Stomach (tissue), 8 donors: ENCODE measurements at regions not wholly inside any gene's neighbourhood (a gene's known extent, or its start where the extent isn't known, plus 50 kb on each side); places are given as distances from the start of the nearest gene placed in this dataset.

Source experiments
- DNase-seq, 2 donors: peaks; one replicate each; pipeline versions ENCODE4 v3.0.0 to v3.0.0-alpha.2; 2013 to 2019
- H3K27ac ChIP-seq, 5 donors: fragments of 200-600 bp in 4 of 5; sonication (generic) in 4 of 5; one replicate each; pipeline ENCODE4 v1.5.1; 2013 to 2019; ENCODE audit warnings: mild to moderate bottlenecking in 1 of 5, moderate library complexity in 1 of 5
- H3K27me3 ChIP-seq, 3 donors: fragments of 200-600 bp; sonication (generic); one replicate each; pipeline ENCODE4 v1.5.1; 2017 to 2019; ENCODE audit warnings: mixed run types in 1 of 3
- H3K36me3 ChIP-seq, 4 donors: fragments of 200-600 bp; sonication (generic); 1 replicate in 3 of 4; 2 replicates in 1 of 4; pipeline ENCODE4 v1.5.1; 2016 to 2019
- H3K4me1 ChIP-seq, 4 donors: fragments of 200-600 bp; sonication (generic); one replicate each; pipeline ENCODE4 v1.5.1; 2016 to 2019
- H3K4me3 ChIP-seq, 4 donors: fragments of 200-600 bp; sonication (generic) in 3 of 4; one replicate each; pipeline ENCODE4 v1.5.1; 2016 to 2019; ENCODE audit warnings: mild to moderate bottlenecking in 1 of 4
- H3K9me3 ChIP-seq, 4 donors: fragments of 200-600 bp; sonication (generic); one replicate each; pipeline ENCODE4 v1.5.1; 2016 to 2019
- EP300 ChIP-seq: sonication (generic); formaldehyde crosslinking; IDR thresholded peaks from one replicate; pipeline ENCODE4 v1.6.1; 2017; ENCODE audit warnings: antibody characterized with exemption
- POLR2A ChIP-seq, 4 donors: fragments of 450-650 bp; IDR thresholded peaks; one replicate each; pipeline ENCODE4 v1.6.1; 2016; ENCODE audit warnings: antibody characterized with exemption in 4 of 4, control low read depth in 2 of 4, mild to moderate bottlenecking in 1 of 4, moderate library complexity in 1 of 4
- POLR2AphosphoS5 ChIP-seq, 3 donors: sonication (generic); formaldehyde crosslinking; IDR thresholded peaks; one replicate each; pipeline ENCODE4 v1.6.1; 2016; ENCODE audit warnings: antibody characterized with exemption in 3 of 3
- WGBS, 5 donors: extraction: QIAGEN DNeasy Blood & Tissue Kit in 3 of 5; methylation state at CpG; one replicate each; pipeline versions ENCODE4 v1.1.5 to v1.1.7; 2013 to 2018; 5-methylcytosine and 5-hydroxymethylcytosine counted together
- intact Hi-C: fragments of 100-400 bp; cut with DNase I; formaldehyde crosslinking; loops from one replicate; pipeline ENCODE4 v1.15.1; 2023; ENCODE audit warnings: low total_unique reads
- TF ChIP-seq, protein P1 (sequence below), 7 experiments: fragments of 450-650 bp in 4 of 7; fragments of 200-600 bp in 3 of 7; sonication (generic) in 3 of 7; IDR thresholded peaks; one replicate each; pipeline ENCODE4 v1.5.1; 2016 to 2019; ENCODE audit warnings: antibody characterized with exemption in 7 of 7, control low read depth in 2 of 7, mild to moderate bottlenecking in 1 of 7
- donor health status: healthy with polysubstance abuse.
- donor health status: Bipolar disorder and iron deficiency.
- donor health status: healthy.

DNA sequence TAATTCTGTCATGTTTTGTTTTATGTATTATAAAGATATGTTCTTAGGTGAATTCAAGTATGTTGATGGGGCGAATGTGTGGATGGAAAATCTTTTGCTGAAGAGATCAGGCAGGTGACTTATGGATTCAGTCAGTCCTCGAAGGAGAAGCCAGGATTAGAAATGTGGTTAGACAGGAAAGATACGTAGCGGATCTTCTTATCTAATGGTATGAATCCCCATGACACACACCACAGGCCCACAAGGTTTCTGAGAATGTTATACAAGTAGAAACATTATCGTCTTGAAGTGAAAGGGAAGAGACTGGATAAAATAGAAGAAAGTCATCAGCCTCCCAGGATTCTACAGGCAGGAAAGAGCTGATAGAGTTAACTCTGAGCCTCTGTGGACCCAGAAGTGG lies 69.0 kb upstream of the RFXAP start:
- intact Hi-C loops = no loop called here
- no peaks in the 10 kb centered on the region for H3K9me3 ChIP-seq
- WGBS, 5 donors = 83 to 93% (median 87%) methylated on average over 5 of the region's 5 CpGs

DNA sequence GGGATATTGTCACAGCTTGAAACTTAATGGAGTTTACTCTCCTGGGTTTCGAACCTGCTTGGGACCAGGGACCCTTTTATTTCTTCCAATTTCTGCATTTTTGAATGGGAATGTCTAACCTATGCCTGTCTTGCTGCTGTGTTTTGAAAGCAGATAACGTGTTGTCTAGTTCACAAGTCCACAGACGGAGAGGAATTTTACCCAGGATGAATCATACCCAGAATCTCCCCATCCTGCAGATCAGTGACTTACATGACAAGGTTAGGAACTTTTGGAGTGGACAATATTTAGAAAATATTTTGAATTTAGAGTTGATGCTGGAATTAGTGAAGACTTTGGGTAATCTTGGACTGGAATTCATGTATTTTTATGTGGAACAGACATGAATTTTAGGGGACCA lies 68.6 kb upstream of the RFXAP start:
- TF ChIP-seq, protein P1, sequence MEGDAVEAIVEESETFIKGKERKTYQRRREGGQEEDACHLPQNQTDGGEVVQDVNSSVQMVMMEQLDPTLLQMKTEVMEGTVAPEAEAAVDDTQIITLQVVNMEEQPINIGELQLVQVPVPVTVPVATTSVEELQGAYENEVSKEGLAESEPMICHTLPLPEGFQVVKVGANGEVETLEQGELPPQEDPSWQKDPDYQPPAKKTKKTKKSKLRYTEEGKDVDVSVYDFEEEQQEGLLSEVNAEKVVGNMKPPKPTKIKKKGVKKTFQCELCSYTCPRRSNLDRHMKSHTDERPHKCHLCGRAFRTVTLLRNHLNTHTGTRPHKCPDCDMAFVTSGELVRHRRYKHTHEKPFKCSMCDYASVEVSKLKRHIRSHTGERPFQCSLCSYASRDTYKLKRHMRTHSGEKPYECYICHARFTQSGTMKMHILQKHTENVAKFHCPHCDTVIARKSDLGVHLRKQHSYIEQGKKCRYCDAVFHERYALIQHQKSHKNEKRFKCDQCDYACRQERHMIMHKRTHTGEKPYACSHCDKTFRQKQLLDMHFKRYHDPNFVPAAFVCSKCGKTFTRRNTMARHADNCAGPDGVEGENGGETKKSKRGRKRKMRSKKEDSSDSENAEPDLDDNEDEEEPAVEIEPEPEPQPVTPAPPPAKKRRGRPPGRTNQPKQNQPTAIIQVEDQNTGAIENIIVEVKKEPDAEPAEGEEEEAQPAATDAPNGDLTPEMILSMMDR (IDR thresholded peaks at IDR 0.05) = no peak
- TF ChIP-seq EP300 = no peak
- no peak for TF ChIP-seq POLR2AphosphoS5 (IDR thresholded peaks at IDR 0.05)
- TF ChIP-seq POLR2A (IDR thresholded peaks at IDR 0.05) = no peak
- Histone ChIP-seq H3K4me3 (no peak overlapping the region), H3K27ac (no peak overlapping the region), H3K36me3 (no peaks in the 10 kb centered on the region), H3K9me3 (no peaks in the 10 kb centered on the region), H3K4me1 (no peaks in the 10 kb centered on the region), H3K27me3 (no peaks in the 10 kb centered on the region)
- 67 to 79% (median 76%) methylated on average over 3 of the region's 3 CpGs for WGBS, 5 donors
- DNase-seq = no peak
- intact Hi-C loops = no loop called here

More for the DNA sequence above, 69.0 kb upstream of the RFXAP start:
- TF ChIP-seq, protein P1 (IDR thresholded peaks at IDR 0.05) = no peak
- Histone ChIP-seq H3K27ac (no peak overlapping the region), H3K4me3 (no peak overlapping the region), H3K27me3 (no peaks in the 10 kb centered on the region), H3K36me3 (no peaks in the 10 kb centered on the region), H3K4me1 (no peaks in the 10 kb centered on the region)
- no peak for DNase-seq

DNA sequence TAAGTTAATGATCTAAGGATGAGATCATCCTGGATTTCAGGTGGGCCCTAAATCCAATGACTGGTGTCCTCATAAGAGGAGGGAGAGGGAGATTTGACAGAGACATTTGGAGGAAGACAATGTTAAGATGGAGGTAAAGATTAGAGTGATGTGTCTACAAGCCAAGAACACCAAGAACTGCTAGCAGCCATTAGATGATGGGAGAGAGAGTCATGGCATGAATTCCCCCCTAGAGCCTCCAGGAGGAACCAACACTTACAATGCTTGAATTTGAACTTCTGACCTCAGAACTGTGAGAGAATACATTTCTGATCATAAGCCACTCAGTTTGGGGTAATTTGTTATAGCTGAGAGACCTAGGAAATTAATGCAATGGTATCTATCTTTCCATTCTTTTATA lies 68.1 kb upstream of the RFXAP start:
- intact Hi-C loops = no loop called here
- Histone ChIP-seq H3K9me3 (no peaks in the 10 kb centered on the region), H3K27me3 (no peaks in the 10 kb centered on the region), H3K27ac (no peak overlapping the region), H3K4me1 (no peaks in the 10 kb centered on the region), H3K4me3 (no peak overlapping the region), H3K36me3 (no peaks in the 10 kb centered on the region)
- TF ChIP-seq, protein P1 (IDR thresholded peaks at IDR 0.05) = no peak
- DNase-seq = no peak

DNA sequence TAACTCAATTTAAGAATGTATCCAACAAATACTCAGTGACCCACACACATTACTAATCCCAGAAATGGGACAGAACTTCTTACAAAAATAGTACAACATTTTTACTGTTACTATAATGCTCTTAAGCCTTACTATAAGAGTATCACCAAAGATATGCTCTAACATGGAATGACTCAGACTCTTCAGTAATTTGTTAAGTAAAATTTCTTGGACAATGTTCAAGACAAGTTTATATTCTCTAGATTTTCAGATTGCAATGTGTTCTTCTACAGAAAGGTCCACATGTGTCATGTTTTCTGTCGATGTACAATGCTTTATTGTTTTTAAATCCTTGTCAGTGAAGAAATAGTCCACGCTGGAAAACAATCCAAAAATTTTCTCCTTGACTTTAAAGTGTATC lies 66.3 kb upstream of the RFXAP start:
- no peak for DNase-seq
- Histone ChIP-seq H3K4me3 (no peak overlapping the region), H3K4me1 (no peaks in the 10 kb centered on the region), H3K27me3 (no peaks in the 10 kb centered on the region), H3K27ac (no peak overlapping the region), H3K36me3 (no peaks in the 10 kb centered on the region), H3K9me3 (no peaks in the 10 kb centered on the region)
- WGBS, 5 donors = 61 to 75% (median 64%) methylated on average over 2 of the region's 2 CpGs
- no peak for TF ChIP-seq EP300
- no peak for TF ChIP-seq POLR2AphosphoS5 (IDR thresholded peaks at IDR 0.05)
- no peak for TF ChIP-seq POLR2A (IDR thresholded peaks at IDR 0.05)
- TF ChIP-seq, protein P1 (IDR thresholded peaks at IDR 0.05) = no peak
- intact Hi-C loops = no loop called here

DNA sequence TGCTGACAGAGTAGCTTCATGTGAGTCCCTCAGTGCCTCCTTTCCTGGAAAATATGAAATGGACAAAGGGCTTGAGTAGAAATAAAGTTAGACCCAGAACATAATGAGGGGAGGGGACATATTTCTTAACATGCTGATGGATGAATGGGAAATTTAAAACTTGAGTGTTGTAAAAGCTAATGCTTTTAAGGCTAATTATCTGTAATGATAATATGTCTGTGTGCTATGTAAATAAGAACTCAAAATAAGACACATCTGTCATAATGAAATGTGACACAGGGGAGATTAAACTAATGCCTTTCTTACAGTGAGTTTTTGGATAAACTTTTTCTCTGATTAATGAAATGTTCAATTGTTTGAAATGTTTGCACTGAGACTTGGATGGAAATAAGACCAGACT lies 65.8 kb upstream of the RFXAP start:
- TF ChIP-seq, protein P1 (IDR thresholded peaks at IDR 0.05) = no peak
- TF ChIP-seq POLR2A (IDR thresholded peaks at IDR 0.05) (no peak), EP300 (no peak), POLR2AphosphoS5 (IDR thresholded peaks at IDR 0.05) (no peak)
- intact Hi-C loops = no loop called here
- no peaks in the 10 kb centered on the region for H3K36me3 ChIP-seq

More for the DNA sequence above, 65.8 kb upstream of the RFXAP start:
- no peak overlapping the region for H3K27ac ChIP-seq
- no peaks in the 10 kb centered on the region for H3K4me1 ChIP-seq
- DNase-seq = no peak
- H3K9me3 ChIP-seq = no peaks in the 10 kb centered on the region
- H3K27me3 ChIP-seq = no peaks in the 10 kb centered on the region
- no peak overlapping the region for H3K4me3 ChIP-seq
